ENCODE measurements at regions not wholly inside any gene's neighbourhood (a gene's known extent, or its start where the extent isn't known, plus 50 kb on each side); places are given as distances from the start of the nearest gene placed in this dataset.

DNA sequence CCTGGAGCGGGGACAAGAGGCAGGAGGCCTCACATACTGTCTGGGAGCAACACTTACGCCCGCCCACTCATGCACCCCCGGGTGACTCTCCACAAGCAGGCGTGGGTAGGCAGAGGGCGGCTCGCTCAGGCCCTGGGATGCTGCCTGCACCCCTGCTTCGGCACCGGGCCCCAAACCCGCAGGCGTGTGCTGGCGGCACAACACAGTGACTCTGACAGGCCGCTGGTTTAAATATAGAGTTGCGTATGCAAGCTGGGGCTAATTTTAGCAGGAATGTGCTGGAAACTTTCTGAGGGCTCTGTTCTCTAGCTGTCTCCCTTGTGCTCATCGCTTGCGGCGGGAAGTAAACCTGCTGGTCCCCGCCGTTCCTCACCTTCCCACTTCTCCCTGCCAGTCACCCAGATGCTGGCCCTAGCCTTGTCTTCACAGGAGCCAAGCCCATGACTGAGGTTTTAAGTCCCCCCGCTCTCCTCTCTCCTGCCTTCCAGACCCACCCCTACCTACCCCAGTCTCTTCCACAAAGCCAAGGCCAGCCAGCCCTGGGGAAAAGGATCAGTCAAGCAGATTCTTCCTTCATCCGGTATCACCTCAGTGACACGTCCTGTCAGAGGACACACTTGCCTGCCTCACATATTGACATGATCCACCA lies 94.5 kb upstream of the FOXP4 start:
- TF ChIP-seq, protein P1, sequence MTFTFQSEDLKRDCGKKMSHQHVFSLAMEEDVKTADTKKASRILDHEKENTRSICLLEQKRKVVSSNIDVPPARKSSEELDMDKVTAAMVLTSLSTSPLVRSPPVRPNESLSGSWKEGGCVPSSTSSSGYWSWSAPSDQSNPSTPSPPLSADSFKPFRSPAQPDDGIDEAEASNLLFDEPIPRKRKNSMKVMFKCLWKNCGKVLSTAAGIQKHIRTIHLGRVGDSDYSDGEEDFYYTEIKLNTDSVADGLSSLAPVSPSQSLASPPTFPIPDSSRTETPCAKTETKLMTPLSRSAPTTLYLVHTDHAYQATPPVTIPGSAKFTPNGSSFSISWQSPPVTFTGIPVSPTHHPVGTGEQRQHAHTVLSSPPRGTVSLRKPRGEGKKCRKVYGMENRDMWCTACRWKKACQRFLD (tag by site-specific recombination; IDR thresholded peaks at IDR 0.05) = no peak
- TF ChIP-seq ZNF221 (tag by site-specific recombination; IDR thresholded peaks at IDR 0.05; ENCODE audit: borderline replicate concordance) (no peak), ZNF560 (tag by site-specific recombination; IDR thresholded peaks at IDR 0.05; ENCODE audit: borderline replicate concordance) (no peak), ZNF768 (tag by site-specific recombination; IDR thresholded peaks at IDR 0.05) (no peak), ZNF19 (tag by site-specific recombination; IDR thresholded peaks at IDR 0.05; ENCODE audit: low read depth) (no peak), SCRT2 (tag by site-specific recombination; IDR thresholded peaks at IDR 0.05) (no peak), GLIS1 (tag by site-specific recombination; IDR thresholded peaks at IDR 0.05) (no peak), KLF10 (tag by site-specific recombination; IDR thresholded peaks at IDR 0.05) (no peak), KLF9 (tag by site-specific recombination; IDR thresholded peaks at IDR 0.05; ENCODE audit: low read depth) (no peak)
